Endothelial cell of umbilical vein (primary cell): ENCODE measurements at regions not wholly inside any gene's neighbourhood (a gene's known extent, or its start where the extent isn't known, plus 50 kb on each side); places are given as distances from the start of the nearest gene placed in this dataset.

Experiments
- BruUV-seq: library from RNA; stranded (reverse); fragments of 400-500 nt; replicated peaks from 2 replicates; lab custom pipeline; 2021; lab: Mats Ljungman, UMichigan
- CTCF ChIA-PET: fragments of 300-600, 350-600 bp; sonication (Branson Sonifier 250); formaldehyde crosslinking; loops from one replicate; lab custom pipeline; 2021; ENCODE audit warnings: antibody characterized with exemption, inconsistent platforms; lab: Charles Lee
- POLR2A ChIA-PET: fragments of 300-600, 350-600 bp; sonication (Branson Sonifier 250); formaldehyde crosslinking; loops from one replicate; lab custom pipeline; 2021; ENCODE audit warnings: antibody characterized with exemption, inconsistent platforms; lab: Charles Lee
- DNase-seq: peaks from one replicate; pipeline ENCODE4 v3.0.0-alpha.2; 2011; ENCODE audit warnings: low read depth, low spot score
- FAIRE-seq: peaks from 2 replicates; lab custom pipeline; 2011; peaks lifted over from hg19 to GRCh38; lab: Jason Lieb, UNC
- H2AFZ ChIP-seq: 2 replicates; pipeline ENCODE4 v1.6.0; 2012; ENCODE audit warnings: low read depth, low read length, control low read depth, inconsistent platforms
- H3K27ac ChIP-seq: 2 replicates; pipeline ENCODE4 v1.5.1; 2011; ENCODE audit warnings: low read depth, mild to moderate bottlenecking, control low read depth, low read length, moderate library complexity; ENCODE audit not compliant: insufficient read depth
- H3K27me3 ChIP-seq, 2 experiments: 2 replicates each; pipeline versions ENCODE4 v1.6.0 to v1.6.1; 2011; ENCODE audit warnings: low read length in 2 of 2, mixed read lengths in 1 of 2; ENCODE audit not compliant: control insufficient read depth in 2 of 2, insufficient read depth in 2 of 2
- H3K36me3 ChIP-seq, 2 experiments: 2 replicates in 1 of 2; 3 replicates in 1 of 2; pipeline ENCODE4 v1.5.1; 2011; ENCODE audit warnings: low read length in 2 of 2, mild to moderate bottlenecking in 1 of 2, moderate library complexity in 1 of 2; ENCODE audit not compliant: control insufficient read depth in 2 of 2, insufficient read depth in 2 of 2; ENCODE audit errors: extremely low read depth in 1 of 2
- H3K4me1 ChIP-seq: 3 replicates; pipeline ENCODE4 v1.5.1; 2011; ENCODE audit warnings: mild to moderate bottlenecking, low read length; ENCODE audit not compliant: control insufficient read depth, insufficient read depth; ENCODE audit errors: extremely low read depth
- H3K4me2 ChIP-seq: 2 replicates; pipeline ENCODE4 v1.6.1; 2011; ENCODE audit warnings: low read length, control low read depth, mixed read lengths; ENCODE audit not compliant: insufficient read depth
- H3K4me3 ChIP-seq, 3 experiments: fragments of 200-600 bp in 1 of 3; sonication (generic), shearing (Covaris generic) in 1 of 3; replicated peaks in 1 of 3; 2 replicates each; pipeline ENCODE4 v1.5.1; 2011 to 2016; ENCODE audit warnings: control low read depth in 3 of 3, low read length in 3 of 3, mild to moderate bottlenecking in 2 of 3, inconsistent platforms in 1 of 3, low read depth in 1 of 3, moderate library complexity in 1 of 3; ENCODE audit not compliant: insufficient read depth in 1 of 3
- H3K79me2 ChIP-seq: 2 replicates; pipeline ENCODE4 v1.6.0; 2012; ENCODE audit warnings: low read length, inconsistent platforms; ENCODE audit not compliant: control insufficient read depth, insufficient read depth
- H3K9ac ChIP-seq: replicated peaks from 2 replicates; pipeline ENCODE3; 2011; ENCODE audit warnings: low read length, control low read depth; ENCODE audit not compliant: insufficient read depth; ENCODE audit errors: extremely low read depth
- H3K9me1 ChIP-seq: replicated peaks from 3 replicates; pipeline ENCODE4 v1.6.0; 2011; ENCODE audit warnings: mild to moderate bottlenecking, low read length; ENCODE audit not compliant: control insufficient read depth, insufficient read depth; ENCODE audit errors: extremely low read depth
- H3K9me3 ChIP-seq: replicated peaks from 2 replicates; pipeline ENCODE4 v1.5.1; 2012; ENCODE audit warnings: low read length, inconsistent platforms; ENCODE audit not compliant: control insufficient read depth, insufficient read depth
- H4K20me1 ChIP-seq: replicated peaks from 2 replicates; pipeline ENCODE3; 2011; ENCODE audit warnings: mild to moderate bottlenecking, low read length; ENCODE audit not compliant: control insufficient read depth, insufficient read depth; ENCODE audit errors: extremely low read depth
- CTCF ChIP-seq, 2 donors: IDR thresholded peaks; 1 replicate in 1 of 2; 2 replicates in 1 of 2; pipeline ENCODE4 v1.5.1; 2011; ENCODE audit warnings: low read length in 2 of 2, mild to moderate bottlenecking in 2 of 2, moderate library complexity in 2 of 2, control low read depth in 1 of 2, inconsistent platforms in 1 of 2, low read depth in 1 of 2; ENCODE audit not compliant: insufficient read depth in 1 of 2; ENCODE audit errors: extremely low read depth in 1 of 2
- EZH2 ChIP-seq: IDR thresholded peaks from 2 replicates; pipeline ENCODE4 v1.6.1; 2012; ENCODE audit warnings: borderline replicate concordance, low read depth, mild to moderate bottlenecking, moderate library complexity, low read length, inconsistent platforms; ENCODE audit not compliant: severe bottlenecking
- FOS ChIP-seq: IDR thresholded peaks from 2 replicates; pipeline ENCODE4 v1.6.1; 2011; ENCODE audit warnings: mild to moderate bottlenecking, low read length, moderate library complexity, borderline replicate concordance; ENCODE audit not compliant: insufficient read depth
- GATA2 ChIP-seq: IDR thresholded peaks from 2 replicates; pipeline ENCODE4 v1.7.0; 2011; ENCODE audit warnings: low read depth, mild to moderate bottlenecking, moderate library complexity, mixed read lengths, low read length; ENCODE audit not compliant: insufficient read length, insufficient read depth
- JUN ChIP-seq: IDR thresholded peaks from 2 replicates; pipeline ENCODE4 v1.6.1; 2011; ENCODE audit warnings: borderline replicate concordance, low read depth; ENCODE audit not compliant: insufficient read length, insufficient read depth
- MAX ChIP-seq: IDR thresholded peaks from 2 replicates; pipeline ENCODE4 v1.6.1; 2011; ENCODE audit not compliant: insufficient read depth, insufficient read length
- MYC ChIP-seq: IDR thresholded peaks from one replicate; pipeline ENCODE4 v1.6.1; 2011; ENCODE audit warnings: mild to moderate bottlenecking, low read depth, low read length
- POLR2A ChIP-seq: IDR thresholded peaks from 2 replicates; pipeline ENCODE4 v1.6.1; 2012; ENCODE audit warnings: low read depth, mild to moderate bottlenecking, control low read depth, low read length
- POLR2AphosphoS5 ChIP-seq: IDR thresholded peaks from 2 replicates; pipeline ENCODE4 v1.6.1; 2012; ENCODE audit warnings: low read depth, mild to moderate bottlenecking, control low read depth, low read length, moderate library complexity; ENCODE audit not compliant: insufficient read depth
- dilution Hi-C: fragments of 300-500 bp; cut with MboI; formaldehyde crosslinking; loops from one replicate; pipeline ENCODE4 v1.15.0; 2019; ENCODE audit warnings: low sequenced_read_pairs; ENCODE audit not compliant: extremely low pct_ligation_motif_present
- intact Hi-C: fragments of 100-400 bp; cut with micrococcal nuclease; formaldehyde crosslinking; loops from one replicate; pipeline ENCODE4 v1.10.0; 2022

GRCh38 chr4:35520059-35520458 lies 724.3 kb downstream of the ARAP2 start:
- Histone ChIP-seq H3K9me3 (no peaks in the 10 kb centered on the region), H3K27me3 (no peaks in the 10 kb centered on the region), H3K4me3 (no peak overlapping the region), H3K9me1 (no peaks in the 10 kb centered on the region), H3K4me2 (no peak overlapping the region), H3K4me1 (no peaks in the 10 kb centered on the region), H3K9ac (no peak overlapping the region), H4K20me1 (no peaks in the 10 kb centered on the region), H2AFZ (no peak overlapping the region), H3K27ac (no peak overlapping the region), H3K79me2 (no peaks in the 10 kb centered on the region), H3K36me3 (no peaks in the 10 kb centered on the region)
- BruUV-seq, result no TSS peak
- TF ChIP-seq POLR2AphosphoS5 (no peak), POLR2A (no peak), MAX (no peak), MYC (no peak), GATA2 (no peak), JUN (no peak), FOS (no peak), EZH2 (no peak), CTCF (IDR thresholded peaks at IDR 0.05; ENCODE audit: extremely low read depth in 1 of 2, insufficient read depth in 1 of 2, low read depth in 1 of 2, low read length in 2 of 2) (no peak)
- intact Hi-C loops (no loop called here), dilution Hi-C loops (no loop called here)
- FAIRE-seq (no peak), DNase-seq (no peak)
- ChIA-PET POLR2A (no interaction called here), CTCF (no interaction called here)
